OCI-LY3 (cell line): ENCODE measurements at regions not wholly inside any gene's neighbourhood (a gene's known extent, or its start where the extent isn't known, plus 50 kb on each side); places are given as distances from the start of the nearest gene placed in this dataset.

Experiments
- EZH2phosphoT487 ChIP-seq: fragments of 200-600 bp; shearing (Covaris generic); IDR thresholded peaks from 2 replicates; pipeline ENCODE4 v1.6.1; 2018; ENCODE audit warnings: antibody characterized with exemption, mixed run types, low read depth
- TF ChIP-seq, protein P1 (sequence below): fragments of 200-600, 300-600 bp; sonication (generic); IDR thresholded peaks from 2 replicates; pipeline ENCODE4 v1.5.1; 2014; ENCODE audit warnings: antibody characterized with exemption, low read length, low read depth

DNA sequence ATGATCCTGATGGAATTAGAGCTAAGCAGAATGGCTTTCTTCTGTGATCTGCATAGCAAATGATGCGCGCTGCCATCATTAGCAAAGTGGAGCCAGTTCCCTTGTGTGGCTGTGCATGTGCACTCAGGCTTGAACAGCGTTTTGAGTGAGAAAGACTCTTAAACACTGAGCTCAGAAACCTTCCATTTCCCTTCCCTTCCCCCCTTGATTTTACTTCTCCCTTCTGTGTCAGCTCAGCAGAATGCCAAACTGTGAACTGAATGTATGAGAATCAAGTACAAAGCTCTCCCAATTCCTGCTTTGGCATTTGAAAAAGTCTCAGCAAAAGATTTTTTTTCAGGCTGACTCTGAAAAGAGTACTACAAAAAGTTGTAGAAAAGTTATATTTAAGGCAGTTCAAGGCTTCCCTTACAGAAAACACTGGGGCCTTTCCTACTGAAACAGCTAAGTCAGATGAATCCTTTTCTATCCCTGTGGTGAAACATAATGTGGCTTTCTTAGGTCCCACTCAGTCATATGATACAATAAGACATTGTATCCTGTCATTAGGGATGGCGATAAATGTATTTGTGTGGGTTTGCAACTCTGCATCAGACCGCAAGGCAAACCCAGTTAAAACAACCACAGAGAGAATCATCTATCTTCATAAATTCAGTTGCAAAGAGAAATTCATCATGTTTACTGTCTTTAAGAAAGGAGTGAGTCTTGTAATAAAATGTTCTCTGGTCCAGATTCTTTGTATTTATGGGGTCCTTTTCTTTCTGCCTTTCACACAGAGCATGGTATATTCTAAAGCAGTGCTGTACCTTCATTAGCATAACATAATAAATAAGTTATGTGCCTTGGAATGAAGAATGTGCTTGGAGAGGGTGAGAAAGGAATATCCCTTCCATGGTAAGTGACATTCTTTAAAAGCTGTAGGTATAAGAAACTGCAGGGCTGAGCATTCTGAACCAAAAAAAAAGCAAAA, 222.6 kb downstream of the CAAP1 start:
- TF ChIP-seq, protein P1, sequence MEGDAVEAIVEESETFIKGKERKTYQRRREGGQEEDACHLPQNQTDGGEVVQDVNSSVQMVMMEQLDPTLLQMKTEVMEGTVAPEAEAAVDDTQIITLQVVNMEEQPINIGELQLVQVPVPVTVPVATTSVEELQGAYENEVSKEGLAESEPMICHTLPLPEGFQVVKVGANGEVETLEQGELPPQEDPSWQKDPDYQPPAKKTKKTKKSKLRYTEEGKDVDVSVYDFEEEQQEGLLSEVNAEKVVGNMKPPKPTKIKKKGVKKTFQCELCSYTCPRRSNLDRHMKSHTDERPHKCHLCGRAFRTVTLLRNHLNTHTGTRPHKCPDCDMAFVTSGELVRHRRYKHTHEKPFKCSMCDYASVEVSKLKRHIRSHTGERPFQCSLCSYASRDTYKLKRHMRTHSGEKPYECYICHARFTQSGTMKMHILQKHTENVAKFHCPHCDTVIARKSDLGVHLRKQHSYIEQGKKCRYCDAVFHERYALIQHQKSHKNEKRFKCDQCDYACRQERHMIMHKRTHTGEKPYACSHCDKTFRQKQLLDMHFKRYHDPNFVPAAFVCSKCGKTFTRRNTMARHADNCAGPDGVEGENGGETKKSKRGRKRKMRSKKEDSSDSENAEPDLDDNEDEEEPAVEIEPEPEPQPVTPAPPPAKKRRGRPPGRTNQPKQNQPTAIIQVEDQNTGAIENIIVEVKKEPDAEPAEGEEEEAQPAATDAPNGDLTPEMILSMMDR, result no peak
- no peak for TF ChIP-seq EZH2phosphoT487
